Neuronal stem cell (in vitro differentiated cells): ENCODE measurements at regions not wholly inside any gene's neighbourhood (a gene's known extent, or its start where the extent isn't known, plus 50 kb on each side); places are given as distances from the start of the nearest gene placed in this dataset.
A peak's percentile ranks its signal among the peaks of the same experiment; 100 is the strongest.

Source experiments
- DNase-seq: peaks from one replicate; pipeline ENCODE4 v3.0.0-alpha.2; 2013; ENCODE audit warnings: low spot score
- H2AFZ ChIP-seq: one replicate; pipeline ENCODE4 v1.6.1; 2013; ENCODE audit warnings: mild to moderate bottlenecking, low read length, inconsistent platforms
- H2AK5ac ChIP-seq: 2 replicates; pipeline ENCODE4 v1.6.1; 2013; ENCODE audit warnings: low read depth, mild to moderate bottlenecking, inconsistent platforms, low read length, moderate library complexity, mixed read lengths
- H2BK120ac ChIP-seq: 2 replicates; pipeline ENCODE4 v1.6.1; 2013; ENCODE audit warnings: low read depth, mild to moderate bottlenecking, inconsistent platforms, low read length, moderate library complexity, mixed read lengths
- H2BK12ac ChIP-seq: one replicate; pipeline ENCODE4 v1.6.1; 2013; ENCODE audit warnings: low read length, inconsistent platforms
- H2BK15ac ChIP-seq: 2 replicates; pipeline ENCODE4 v1.6.1; 2013; ENCODE audit warnings: mild to moderate bottlenecking, low read length, inconsistent platforms, mixed read lengths
- H2BK5ac ChIP-seq: one replicate; pipeline ENCODE4 v1.6.1; 2013; ENCODE audit warnings: inconsistent platforms, mild to moderate bottlenecking, low read length, moderate library complexity
- H3K14ac ChIP-seq: one replicate; pipeline ENCODE4 v1.6.1; 2013; ENCODE audit warnings: low read length, inconsistent platforms
- H3K18ac ChIP-seq: 2 replicates; pipeline ENCODE4 v1.6.1; 2013; ENCODE audit warnings: low read length, inconsistent platforms
- H3K23ac ChIP-seq: 2 replicates; pipeline ENCODE4 v1.6.1; 2013; ENCODE audit warnings: low read depth, mild to moderate bottlenecking, mixed read lengths, low read length, inconsistent platforms; ENCODE audit not compliant: poor library complexity
- H3K27ac ChIP-seq: replicated peaks from 3 replicates; pipeline ENCODE4 v1.5.1; 2013; ENCODE audit warnings: low read length, inconsistent platforms
- H3K27me3 ChIP-seq, 3 experiments: 2 replicates each; pipeline ENCODE4 v1.6.1; 2013; ENCODE audit warnings: low read length in 3 of 3, mild to moderate bottlenecking in 2 of 3, inconsistent platforms in 1 of 3, low read depth in 1 of 3, mixed read lengths in 1 of 3, moderate library complexity in 1 of 3; ENCODE audit not compliant: control insufficient read depth in 3 of 3, insufficient read depth in 3 of 3
- H3K36me3 ChIP-seq, 2 donors: replicated peaks in 1 of 2; 2 replicates each; pipeline ENCODE4 v1.6.1; 2013; ENCODE audit warnings: low read length in 2 of 2; ENCODE audit not compliant: control insufficient read depth in 2 of 2, insufficient read depth in 2 of 2
- H3K4ac ChIP-seq: 2 replicates; pipeline ENCODE4 v1.6.1; 2013; ENCODE audit warnings: inconsistent platforms, mild to moderate bottlenecking, low read length, moderate library complexity
- H3K4me1 ChIP-seq, 2 donors: 1 replicate in 1 of 2; 2 replicates in 1 of 2; pipeline ENCODE4 v1.6.1; 2013; ENCODE audit warnings: low read length in 2 of 2, low read depth in 1 of 2; ENCODE audit not compliant: control insufficient read depth in 2 of 2, insufficient read depth in 1 of 2
- H3K4me2 ChIP-seq: one replicate; pipeline ENCODE4 v1.6.1; 2013; ENCODE audit warnings: mild to moderate bottlenecking, low read length, inconsistent platforms; ENCODE audit not compliant: insufficient read depth, poor library complexity, severe bottlenecking
- H3K4me3 ChIP-seq, 2 donors: 2 replicates each; pipeline ENCODE4 v1.5.1; 2013; ENCODE audit warnings: low read length in 2 of 2, mild to moderate bottlenecking in 2 of 2, inconsistent platforms in 1 of 2, moderate library complexity in 1 of 2
- H3K79me1 ChIP-seq: one replicate; pipeline ENCODE4 v1.6.1; 2013; ENCODE audit warnings: low read depth, mild to moderate bottlenecking, inconsistent platforms, low read length, moderate library complexity
- H3K9ac ChIP-seq: one replicate; pipeline ENCODE4 v1.6.1; 2013; ENCODE audit warnings: mild to moderate bottlenecking, low read depth, low read length, inconsistent platforms; ENCODE audit not compliant: poor library complexity
- H3K9me3 ChIP-seq, 2 donors: replicated peaks in 1 of 2; 2 replicates each; pipeline versions ENCODE3 to v1.6.1; 2013; ENCODE audit warnings: low read length in 2 of 2, mild to moderate bottlenecking in 2 of 2, inconsistent platforms in 1 of 2, low read depth in 1 of 2, mixed read lengths in 1 of 2, moderate library complexity in 1 of 2; ENCODE audit not compliant: control insufficient read depth in 2 of 2, insufficient read depth in 1 of 2
- H4K8ac ChIP-seq: one replicate; pipeline ENCODE4 v1.6.1; 2013; ENCODE audit warnings: low read depth, mild to moderate bottlenecking, inconsistent platforms, low read length, moderate library complexity
- H4K91ac ChIP-seq: one replicate; pipeline ENCODE4 v1.6.1; 2013; ENCODE audit warnings: low read length, low read depth, mild to moderate bottlenecking, inconsistent platforms; ENCODE audit not compliant: poor library complexity
- WGBS, 2 donors: extraction: QIAGEN DNeasy Blood & Tissue Kit; methylation state at CpG; one replicate each; pipeline ENCODE4 v1.1.7; 2013; ENCODE audit warnings: missing lambda C conversion rate in 2 of 2, mixed read lengths in 1 of 2; ENCODE audit not compliant: insufficient read length in 2 of 2, insufficient replicate concordance in 1 of 2; ENCODE audit errors: extremely low coverage in 2 of 2; 5-methylcytosine and 5-hydroxymethylcytosine counted together

- no CpG with 5 or more reads among the region's 8 CpGs for WGBS, 2 donors
- no peak overlapping the region for H2BK5ac ChIP-seq
- DNase-seq: no peak
- H3K36me3 ChIP-seq: no peaks in the 10 kb centered on the region
- H3K27ac ChIP-seq: no peak overlapping the region
- no peak overlapping the region for H4K91ac ChIP-seq
- H3K9me3 ChIP-seq: peaks cover 2 to 20% of the 10 kb centered on the region in 2 donors
- no peak overlapping the region for H3K18ac ChIP-seq
- H3K4ac ChIP-seq: no peak overlapping the region
- H2BK120ac ChIP-seq: no peak overlapping the region
- H2BK15ac ChIP-seq: no peak overlapping the region
- peaks cover 2 to 28% of the 10 kb centered on the region in 2 donors for H3K4me1 ChIP-seq
- H3K79me1 ChIP-seq: no peaks in the 10 kb centered on the region
- peak overlapping the region in 1 of 2 donors; percentile 30 for H3K4me3 ChIP-seq
- no peaks in the 10 kb centered on the region for H3K27me3 ChIP-seq
- no peak overlapping the region for H2BK12ac ChIP-seq
- no peak overlapping the region for H4K8ac ChIP-seq
- H2AK5ac ChIP-seq: no peak overlapping the region
- no peak overlapping the region for H3K4me2 ChIP-seq
- H3K14ac ChIP-seq: no peak overlapping the region
- H2AFZ ChIP-seq: peak overlapping the region; percentile 66
- no peak overlapping the region for H3K23ac ChIP-seq
- no peak overlapping the region for H3K9ac ChIP-seq
These were observed 94.9 kb upstream of the WDR17 start for GRCh38 chr4:175970724-175971123.

- no peak overlapping the region for H4K91ac ChIP-seq
- no peaks in the 10 kb centered on the region for H3K36me3 ChIP-seq
- H2AK5ac ChIP-seq: no peak overlapping the region
- peak overlapping the region in 1 of 2 donors; percentile 30 for H3K4me3 ChIP-seq
- no peak overlapping the region for H4K8ac ChIP-seq
- H3K4me2 ChIP-seq: no peak overlapping the region
- H3K4me1 ChIP-seq: peaks cover 2 to 28% of the 10 kb centered on the region in 2 donors
- no peak overlapping the region for H2BK15ac ChIP-seq
- no peak overlapping the region for H3K14ac ChIP-seq
- no peaks in the 10 kb centered on the region for H3K27me3 ChIP-seq
- no peaks in the 10 kb centered on the region for H3K79me1 ChIP-seq
- DNase-seq: no peak
- H3K23ac ChIP-seq: no peak overlapping the region
- no peak overlapping the region for H3K9ac ChIP-seq
- peaks cover 2 to 22% of the 10 kb centered on the region in 2 donors for H3K9me3 ChIP-seq
- H3K18ac ChIP-seq: no peak overlapping the region
- H2BK120ac ChIP-seq: no peak overlapping the region
- H3K27ac ChIP-seq: no peak overlapping the region
- 100% methylated on average over 3 of the region's 11 CpGs; no CpG with 5 or more reads in 1 of the 2 donors for WGBS, 2 donors
- no peak overlapping the region for H2BK12ac ChIP-seq
- H3K4ac ChIP-seq: no peak overlapping the region
- H2BK5ac ChIP-seq: no peak overlapping the region
- peak overlapping the region; percentile 41 for H2AFZ ChIP-seq
These were observed 94.1 kb upstream of the WDR17 start for GRCh38 chr4:175971388-175972179.

GRCh38 chr4:175973027-175973923 lies 92.4 kb upstream of the WDR17 start:
- no peaks in the 10 kb centered on the region for H3K79me1 ChIP-seq
- no peak overlapping the region for H3K23ac ChIP-seq
- WGBS, 2 donors: no CpG with 5 or more reads among the region's 7 CpGs

GRCh38 chr4:175983636-175984035 lies 82.0 kb upstream of the WDR17 start:
- H3K4me2 ChIP-seq: no peak overlapping the region
- no peak overlapping the region for H2AFZ ChIP-seq
- no peak overlapping the region for H3K18ac ChIP-seq
- no peak overlapping the region for H3K27ac ChIP-seq
- H3K36me3 ChIP-seq: no peaks in the 10 kb centered on the region
- no peak overlapping the region for H2BK15ac ChIP-seq
- H3K9ac ChIP-seq: no peak overlapping the region
- H3K9me3 ChIP-seq: peaks cover 0 to 5% of the 10 kb centered on the region in 2 donors
- H4K8ac ChIP-seq: no peak overlapping the region
- no peaks in the 10 kb centered on the region for H3K79me1 ChIP-seq
- peaks cover 0 to 2% of the 10 kb centered on the region in 2 donors for H3K4me1 ChIP-seq
- no peak overlapping the region for H2BK12ac ChIP-seq
- no peak overlapping the region for H3K23ac ChIP-seq
- H3K4ac ChIP-seq: no peak overlapping the region
- no peak overlapping the region for H2BK5ac ChIP-seq
- no CpG with 5 or more reads among the region's 2 CpGs for WGBS, 2 donors
- no peak for DNase-seq
- no peak overlapping the region for H2BK120ac ChIP-seq
- no peak overlapping the region for H4K91ac ChIP-seq
- no peak overlapping the region for H3K14ac ChIP-seq
- no peak overlapping the region for H3K4me3 ChIP-seq
- no peaks in the 10 kb centered on the region for H3K27me3 ChIP-seq
- no peak overlapping the region for H2AK5ac ChIP-seq

More at GRCh38 chr4:175973027-175973923, 92.4 kb upstream of the WDR17 start:
- H2BK15ac ChIP-seq: no peak overlapping the region
- no peak overlapping the region for H3K18ac ChIP-seq
- no peak overlapping the region for H3K27ac ChIP-seq
- no peak overlapping the region for H2BK12ac ChIP-seq
- DNase-seq: no peak
- H2AFZ ChIP-seq: no peak overlapping the region
- H2BK5ac ChIP-seq: no peak overlapping the region
- H3K36me3 ChIP-seq: no peaks in the 10 kb centered on the region
- H3K9me3 ChIP-seq: peaks cover 2 to 13% of the 10 kb centered on the region in 2 donors
- H3K9ac ChIP-seq: no peak overlapping the region
- H3K14ac ChIP-seq: no peak overlapping the region
- no peak overlapping the region for H3K4me2 ChIP-seq
- no peak overlapping the region for H2BK120ac ChIP-seq
- no peak overlapping the region for H3K4ac ChIP-seq
- H3K4me1 ChIP-seq: peaks cover 2 to 28% of the 10 kb centered on the region in 2 donors
- H4K91ac ChIP-seq: no peak overlapping the region
- H4K8ac ChIP-seq: no peak overlapping the region
- no peak overlapping the region for H2AK5ac ChIP-seq
- H3K4me3 ChIP-seq: no peak overlapping the region
- H3K27me3 ChIP-seq: no peaks in the 10 kb centered on the region
